ENCODE measurements at regions not wholly inside any gene's neighbourhood (a gene's known extent, or its start where the extent isn't known, plus 50 kb on each side); places are given as distances from the start of the nearest gene placed in this dataset.

GRCh38 chr6:16883414-16883813 is 122.2 kb upstream of the ATXN1 start:
- ATAC-seq, result no peak
- Histone ChIP-seq H3K9ac (ENCODE audit: insufficient read depth in 1 of 2, low read depth in 2 of 2, low read length in 2 of 2) (no peak overlapping the region), H3K27me3 (ENCODE audit: control insufficient read depth in 2 of 2, insufficient read depth in 2 of 2, low read length in 2 of 2) (peaks cover 0 to 4% of the 10 kb centered on the region in 2 experiments; a peak in 1 of 5 replicates), H3K36me3 (ENCODE audit: control insufficient read depth, insufficient read depth, low read length) (no peaks in the 10 kb centered on the region), H3K4me2 (ENCODE audit: insufficient read depth, low read length) (no peak overlapping the region), H3K27ac (ENCODE audit: extremely low read depth, low read depth, low read length) (no peak overlapping the region), H2AFZ (ENCODE audit: low read depth, low read length) (no peak overlapping the region), H3K9me1 (ENCODE audit: control insufficient read depth, insufficient read depth, low read length) (no peaks in the 10 kb centered on the region), H3K79me2 (ENCODE audit: control insufficient read depth, insufficient read depth, low read length) (no peaks in the 10 kb centered on the region), H4K20me1 (replicated peaks; ENCODE audit: control insufficient read depth, insufficient read depth, low read length) (no peaks in the 10 kb centered on the region), H3K4me3 (no peak overlapping the region), H3K4me1 (replicated peaks in 1 of 2; ENCODE audit: control insufficient read depth in 2 of 2, insufficient read depth in 2 of 2, low read length in 2 of 2) (0 out of 5 replicates have a peak, but pooled peaks cover 0 to 3% of the 10 kb centered on the region in 2 experiments), H3K9me3 (replicated peaks; ENCODE audit: control insufficient read depth, insufficient read depth, low read depth, low read length) (no peaks in the 10 kb centered on the region)
- CTCF ChIA-PET (ENCODE audit: low intra/inter-chr PET ratio), result no interaction called here
- TF ChIP-seq CBFA2T3 (IDR thresholded peaks at IDR 0.05), result no peak
- TF ChIP-seq ZNF324 (CRISPR knock-in tag; IDR thresholded peaks at IDR 0.05), result no peak
- no peak for TF ChIP-seq PTBP1 (IDR thresholded peaks at IDR 0.05; ENCODE audit: low read depth, low read length)
- no peak for TF ChIP-seq OTX1 (CRISPR knock-in tag; IDR thresholded peaks at IDR 0.05)
- no peak for TF ChIP-seq ETV5 (CRISPR knock-in tag; IDR thresholded peaks at IDR 0.05; ENCODE audit: low read depth)
- TF ChIP-seq ZNF668 (CRISPR knock-in tag; IDR thresholded peaks at IDR 0.05), result no peak
- TF ChIP-seq PRPF4 (IDR thresholded peaks at IDR 0.05; ENCODE audit: insufficient read depth, low read depth, low read length, poor library complexity, severe bottlenecking), result no peak
- TF ChIP-seq NRF1 (conservative IDR thresholded peaks at IDR 0.05 in 1 of 2, IDR thresholded peaks at IDR 0.05 in 1 of 2), result no peak
- TF ChIP-seq POLR2AphosphoS5 (IDR thresholded peaks at IDR 0.05; ENCODE audit: control insufficient read depth, insufficient read depth, low read depth, low read length), result no peak
- no peak for TF ChIP-seq RFX5 (IDR thresholded peaks at IDR 0.05; ENCODE audit: low read depth, low read length)
- no peak for TF ChIP-seq GATAD2B (IDR thresholded peaks at IDR 0.05; ENCODE audit: borderline replicate concordance)
- no peak for TF ChIP-seq BDP1 (IDR thresholded peaks at IDR 0.05; ENCODE audit: insufficient read depth, insufficient read length)
- TF ChIP-seq ZNF778 (CRISPR knock-in tag; IDR thresholded peaks at IDR 0.05), result no peak
- TF ChIP-seq NR3C1 (CRISPR knock-in tag; IDR thresholded peaks at IDR 0.05), result no peak
- TF ChIP-seq TAF15 (IDR thresholded peaks at IDR 0.05; ENCODE audit: low read depth, low read length), result no peak
- TF ChIP-seq GTF2E2 (tag; IDR thresholded peaks at IDR 0.05), result no peak
- no TSS peak for BruUV-seq (replicated peaks)
- in situ Hi-C loops (cut with MboI) (no loop called here), intact Hi-C loops (cut with micrococcal nuclease) (no loop called here)
- FAIRE-seq, result no peak
- POLR2A ChIA-PET, result no interaction called here
- no peak for DNase-seq (ENCODE audit: extremely low read depth in 1 of 4, low spot score in 3 of 4)

All from K562 (cell line).